SK-N-SH (cell line): ENCODE measurements at regions not wholly inside any gene's neighbourhood (a gene's known extent, or its start where the extent isn't known, plus 50 kb on each side); places are given as distances from the start of the nearest gene placed in this dataset.
A peak's percentile ranks its signal among the peaks of the same experiment; 100 is the strongest.

Source experiments
- CTCF ChIA-PET: fragments of 300-600, 350-600 bp; formaldehyde crosslinking; extraction: SDS; loops from one replicate; lab custom pipeline; 2021; lab: Yijun Ruan, JAX
- POLR2A ChIA-PET: fragments of 350-600 bp; sonication (Branson Sonifier 250); formaldehyde crosslinking; extraction: SDS; loops from one replicate; lab custom pipeline; 2020; ENCODE audit warnings: antibody characterized with exemption, inconsistent platforms; lab: Yijun Ruan, JAX
- DNase-seq: peaks from one replicate; pipeline ENCODE4 v3.0.0; 2012
- H2AFZ ChIP-seq: fragments of 200-600 bp; sonication (generic); 2 replicates; pipeline ENCODE4 v1.8.1; 2016; ENCODE audit warnings: antibody characterized with exemption, mild to moderate bottlenecking, low read depth
- H3F3A ChIP-seq: fragments of 200-600 bp; sonication (generic); replicated peaks from 2 replicates; pipeline ENCODE3; 2016; ENCODE audit warnings: antibody characterized with exemption, mild to moderate bottlenecking; ENCODE audit not compliant: insufficient read depth
- H3K27ac ChIP-seq, 2 experiments: fragments of 200-500 bp in 1 of 2; fragments of 200-600 bp in 1 of 2; sonication (Bioruptor generic) in 1 of 2; sonication (generic), shearing (Covaris generic) in 1 of 2; 2 replicates each; pipeline versions ENCODE4 v1.5.1 to v1.6.1; 2014 to 2016; ENCODE audit warnings: low read depth in 2 of 2, inconsistent platforms in 1 of 2, low read length in 1 of 2, mild to moderate bottlenecking in 1 of 2, mixed read lengths in 1 of 2
- H3K27me3 ChIP-seq: fragments of 200-600 bp; sonication (generic), shearing (Covaris generic); 2 replicates; pipeline ENCODE4 v1.6.1; 2016; ENCODE audit warnings: mixed run types; ENCODE audit not compliant: insufficient read depth
- H3K36me3 ChIP-seq, 2 experiments: fragments of 200-500 bp in 1 of 2; fragments of 200-600 bp in 1 of 2; sonication (Bioruptor generic) in 1 of 2; sonication (generic) in 1 of 2; replicated peaks in 1 of 2; 2 replicates each; pipeline versions ENCODE3 to v1.5.1; 2014 to 2016; ENCODE audit warnings: low read length in 1 of 2, mild to moderate bottlenecking in 1 of 2; ENCODE audit not compliant: insufficient read depth in 2 of 2, control insufficient read depth in 1 of 2
- H3K4me1 ChIP-seq, 2 experiments: fragments of 200-500 bp in 1 of 2; fragments of 200-600 bp in 1 of 2; sonication (Bioruptor generic) in 1 of 2; sonication (generic), shearing (Covaris generic) in 1 of 2; 2 replicates each; pipeline versions ENCODE4 v1.5.1 to v1.6.1; 2014 to 2016; ENCODE audit warnings: low read depth in 1 of 2, low read length in 1 of 2, mixed run types in 1 of 2; ENCODE audit not compliant: insufficient read depth in 2 of 2, control insufficient read depth in 1 of 2
- H3K4me2 ChIP-seq: fragments of 200-600 bp; sonication (generic), shearing (Covaris generic); 2 replicates; pipeline ENCODE4 v1.6.1; 2017; ENCODE audit warnings: mixed run types
- H3K4me3 ChIP-seq, 2 experiments: fragments of 200-500 bp in 1 of 2; fragments of 200-600 bp in 1 of 2; sonication (Bioruptor generic) in 1 of 2; sonication (generic), shearing (Covaris generic) in 1 of 2; 2 replicates each; pipeline versions ENCODE4 v1.5.1 to v1.8.1; 2014 to 2016; ENCODE audit warnings: low read depth in 2 of 2, inconsistent platforms in 1 of 2, low read length in 1 of 2, mild to moderate bottlenecking in 1 of 2, mixed read lengths in 1 of 2, moderate library complexity in 1 of 2
- H3K79me2 ChIP-seq: fragments of 200-600 bp; sonication (generic); 2 replicates; pipeline ENCODE4 v1.8.1; 2017; ENCODE audit warnings: mild to moderate bottlenecking; ENCODE audit not compliant: insufficient read depth
- H3K9ac ChIP-seq: fragments of 200-600 bp; sonication (generic); 2 replicates; pipeline ENCODE4 v1.6.1; 2017; ENCODE audit warnings: mixed run types
- H3K9me2 ChIP-seq: fragments of 200-600 bp; sonication (generic); 2 replicates; pipeline ENCODE4 v1.6.1; 2017; ENCODE audit warnings: mixed run types
- H3K9me3 ChIP-seq: fragments of 200-600 bp; sonication (generic); 2 replicates; pipeline ENCODE4 v1.6.1; 2017; ENCODE audit warnings: mixed run types, mild to moderate bottlenecking, moderate library complexity
- H4K20me1 ChIP-seq: fragments of 200-600 bp; sonication (generic); 2 replicates; pipeline ENCODE4 v1.6.1; 2017; ENCODE audit warnings: mild to moderate bottlenecking, mixed run types; ENCODE audit not compliant: insufficient read depth
- EP300 ChIP-seq, 2 experiments: IDR thresholded peaks; 2 replicates each; pipeline versions ENCODE4 v1.4.0 to v1.6.1; 2012; ENCODE audit warnings: borderline replicate concordance in 1 of 2, low read depth in 1 of 2, low read length in 1 of 2
- EZH2phosphoT487 ChIP-seq: fragments of 200-600 bp; sonication (generic); IDR thresholded peaks from 2 replicates; pipeline ENCODE4 v1.6.1; 2017; ENCODE audit warnings: low read depth, mixed run types, mild to moderate bottlenecking, antibody characterized with exemption, moderate library complexity, borderline replicate concordance
- FOXJ3 ChIP-seq: sonication (generic); formaldehyde crosslinking; IDR thresholded peaks from 2 replicates; pipeline ENCODE4 v1.5.1; 2020; ENCODE audit warnings: mild to moderate bottlenecking, missing genetic modification reagents
- FOXM1 ChIP-seq: IDR thresholded peaks from 2 replicates; pipeline ENCODE4 v1.4.0; 2012; ENCODE audit warnings: low read depth, mild to moderate bottlenecking
- GATA2 ChIP-seq: sonication (generic); formaldehyde crosslinking; IDR thresholded peaks from 2 replicates; pipeline ENCODE4 v1.5.0; 2020; ENCODE audit warnings: mild to moderate bottlenecking, missing genetic modification reagents
- IRF3 ChIP-seq: fragments of 150-350 bp; IDR thresholded peaks from 2 replicates; pipeline ENCODE4 v1.6.1; 2016; ENCODE audit warnings: mild to moderate bottlenecking, low read depth, low read length
- MEF2A ChIP-seq: IDR thresholded peaks from 2 replicates; pipeline ENCODE4 v1.4.0; 2012; ENCODE audit warnings: low read depth, borderline replicate concordance
- MXI1 ChIP-seq: IDR thresholded peaks from 2 replicates; pipeline ENCODE4 v1.6.1; 2012; ENCODE audit warnings: mild to moderate bottlenecking, low read depth, low read length, improper control_type of control experiment
- NRF1 ChIP-seq: IDR thresholded peaks from 2 replicates; pipeline ENCODE4 v1.6.1; 2012; ENCODE audit warnings: low read depth, mild to moderate bottlenecking, low read length
- POLR2AphosphoS5 ChIP-seq: IDR thresholded peaks from 2 replicates; pipeline ENCODE4 v1.6.1; 2012; ENCODE audit warnings: low read depth, low read length
- RCOR1 ChIP-seq: fragments of 150-350 bp; IDR thresholded peaks from 2 replicates; pipeline ENCODE4 v1.6.1; 2017; ENCODE audit warnings: antibody characterized with exemption, low read length
- RXRA ChIP-seq: IDR thresholded peaks from 2 replicates; pipeline ENCODE4 v1.4.0; 2012; ENCODE audit warnings: low read depth, mild to moderate bottlenecking, borderline replicate concordance
- TEAD4 ChIP-seq: IDR thresholded peaks from 2 replicates; pipeline ENCODE4 v1.4.0; 2012; ENCODE audit warnings: mild to moderate bottlenecking, borderline replicate concordance; ENCODE audit not compliant: insufficient read depth
- USF2 ChIP-seq: fragments of 150-350 bp; IDR thresholded peaks from 2 replicates; pipeline ENCODE4 v1.6.1; 2017; ENCODE audit warnings: antibody characterized with exemption, low read length, low read depth, borderline replicate concordance
- WGBS: methylation state at CpG from one replicate; pipeline ENCODE4 v1.1.6; 2017; ENCODE audit warnings: low lambda C conversion rate; 5-methylcytosine and 5-hydroxymethylcytosine counted together
- TF ChIP-seq, protein P1 (sequence below): IDR thresholded peaks from 2 replicates; pipeline ENCODE4 v1.6.1; 2012; ENCODE audit warnings: mild to moderate bottlenecking, low read depth, low read length, moderate library complexity
- TF ChIP-seq, protein P2 (sequence below): IDR thresholded peaks from 2 replicates; pipeline ENCODE4; 2012

- ChIA-PET POLR2A (no interaction called here), CTCF (interaction anchor here (1.5 kb wide), 1 partner anchor 16 kb away, joined by 4 read pairs; no protein-coding TSS in a partner anchor)
- Histone ChIP-seq H3K27me3 (no peaks in the 10 kb centered on the region), H3K4me3 (no peak overlapping the region), H3K9me3 (no peaks in the 10 kb centered on the region), H3K27ac (no peak overlapping the region), H4K20me1 (no peaks in the 10 kb centered on the region), H3K4me2 (no peak overlapping the region), H3K4me1 (no peaks in the 10 kb centered on the region; a peak in 1 of 4 replicates), H3F3A (no peaks in the 10 kb centered on the region), H3K79me2 (no peaks in the 10 kb centered on the region), H3K9me2 (no peaks in the 10 kb centered on the region), H3K36me3 (no peaks in the 10 kb centered on the region), H2AFZ (no peak overlapping the region), H3K9ac (no peak overlapping the region)
- peak; percentile 15 for DNase-seq
- TF ChIP-seq IRF3, result no peak
- peak; percentile 59 for TF ChIP-seq RCOR1
- TF ChIP-seq, protein P1, sequence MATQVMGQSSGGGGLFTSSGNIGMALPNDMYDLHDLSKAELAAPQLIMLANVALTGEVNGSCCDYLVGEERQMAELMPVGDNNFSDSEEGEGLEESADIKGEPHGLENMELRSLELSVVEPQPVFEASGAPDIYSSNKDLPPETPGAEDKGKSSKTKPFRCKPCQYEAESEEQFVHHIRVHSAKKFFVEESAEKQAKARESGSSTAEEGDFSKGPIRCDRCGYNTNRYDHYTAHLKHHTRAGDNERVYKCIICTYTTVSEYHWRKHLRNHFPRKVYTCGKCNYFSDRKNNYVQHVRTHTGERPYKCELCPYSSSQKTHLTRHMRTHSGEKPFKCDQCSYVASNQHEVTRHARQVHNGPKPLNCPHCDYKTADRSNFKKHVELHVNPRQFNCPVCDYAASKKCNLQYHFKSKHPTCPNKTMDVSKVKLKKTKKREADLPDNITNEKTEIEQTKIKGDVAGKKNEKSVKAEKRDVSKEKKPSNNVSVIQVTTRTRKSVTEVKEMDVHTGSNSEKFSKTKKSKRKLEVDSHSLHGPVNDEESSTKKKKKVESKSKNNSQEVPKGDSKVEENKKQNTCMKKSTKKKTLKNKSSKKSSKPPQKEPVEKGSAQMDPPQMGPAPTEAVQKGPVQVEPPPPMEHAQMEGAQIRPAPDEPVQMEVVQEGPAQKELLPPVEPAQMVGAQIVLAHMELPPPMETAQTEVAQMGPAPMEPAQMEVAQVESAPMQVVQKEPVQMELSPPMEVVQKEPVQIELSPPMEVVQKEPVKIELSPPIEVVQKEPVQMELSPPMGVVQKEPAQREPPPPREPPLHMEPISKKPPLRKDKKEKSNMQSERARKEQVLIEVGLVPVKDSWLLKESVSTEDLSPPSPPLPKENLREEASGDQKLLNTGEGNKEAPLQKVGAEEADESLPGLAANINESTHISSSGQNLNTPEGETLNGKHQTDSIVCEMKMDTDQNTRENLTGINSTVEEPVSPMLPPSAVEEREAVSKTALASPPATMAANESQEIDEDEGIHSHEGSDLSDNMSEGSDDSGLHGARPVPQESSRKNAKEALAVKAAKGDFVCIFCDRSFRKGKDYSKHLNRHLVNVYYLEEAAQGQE, result no peak
- no peak for TF ChIP-seq FOXJ3 (CRISPR knock-in tag)
- TF ChIP-seq NRF1, result no peak
- TF ChIP-seq EP300 (IDR thresholded peaks at IDR 0.05; ENCODE audit: borderline replicate concordance in 1 of 2, low read depth in 1 of 2, low read length in 1 of 2), result no peak
- TF ChIP-seq, protein P2, sequence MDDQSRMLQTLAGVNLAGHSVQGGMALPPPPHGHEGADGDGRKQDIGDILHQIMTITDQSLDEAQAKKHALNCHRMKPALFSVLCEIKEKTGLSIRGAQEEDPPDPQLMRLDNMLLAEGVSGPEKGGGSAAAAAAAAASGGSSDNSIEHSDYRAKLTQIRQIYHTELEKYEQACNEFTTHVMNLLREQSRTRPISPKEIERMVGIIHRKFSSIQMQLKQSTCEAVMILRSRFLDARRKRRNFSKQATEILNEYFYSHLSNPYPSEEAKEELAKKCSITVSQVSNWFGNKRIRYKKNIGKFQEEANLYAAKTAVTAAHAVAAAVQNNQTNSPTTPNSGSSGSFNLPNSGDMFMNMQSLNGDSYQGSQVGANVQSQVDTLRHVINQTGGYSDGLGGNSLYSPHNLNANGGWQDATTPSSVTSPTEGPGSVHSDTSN, result no peak
- TF ChIP-seq EZH2phosphoT487, result no peak
These were observed 860.2 kb downstream of the C12orf50 start for GRCh38 chr12:87169010-87169409.

DNA sequence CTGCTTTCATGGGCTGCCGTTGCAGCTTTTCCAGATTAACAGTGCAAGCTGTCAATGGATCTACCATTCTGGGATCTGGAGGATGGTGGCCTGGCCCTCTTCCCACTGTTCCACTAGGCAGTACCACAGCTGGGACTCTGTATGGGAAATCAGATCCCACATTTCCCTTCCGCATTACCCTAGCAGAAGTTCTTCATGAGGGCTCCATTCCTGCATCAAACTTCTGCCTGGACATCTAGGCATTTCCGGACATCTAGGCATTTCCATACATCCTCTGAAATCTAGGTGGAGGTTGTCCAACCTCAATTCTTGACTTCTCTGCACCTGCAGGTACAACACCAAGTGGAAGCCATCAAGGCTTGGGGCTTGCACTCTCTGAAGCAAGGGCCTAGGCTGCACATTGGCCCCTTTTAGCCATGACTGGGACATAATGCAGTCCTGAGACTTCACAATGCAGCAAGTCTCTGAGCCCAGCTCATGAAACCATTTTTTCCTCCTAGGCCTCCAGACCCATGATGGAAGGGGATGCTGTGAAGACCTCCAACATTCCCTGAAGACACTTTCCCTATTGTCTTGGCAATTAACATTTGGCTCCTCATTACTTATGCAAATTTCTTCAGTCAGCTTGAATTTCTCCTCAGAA, 863.3 kb downstream of the C12orf50 start:
- no peaks in the 10 kb centered on the region for H3K79me2 ChIP-seq
- H3K9ac ChIP-seq, result no peak overlapping the region
- ChIA-PET POLR2A (no interaction called here), CTCF (no interaction called here)
- H3K9me2 ChIP-seq, result no peaks in the 10 kb centered on the region
- WGBS, result 70% methylated on average over 2 of the region's 3 CpGs
- H3K4me3 ChIP-seq, result no peak overlapping the region
- H3K27me3 ChIP-seq, result no peaks in the 10 kb centered on the region
- H3K27ac ChIP-seq, result no peak overlapping the region
- no peaks in the 10 kb centered on the region for H4K20me1 ChIP-seq
- no peaks in the 10 kb centered on the region for H3F3A ChIP-seq
- no peaks in the 10 kb centered on the region for H3K36me3 ChIP-seq
- no peaks in the 10 kb centered on the region; a peak in 1 of 4 replicates for H3K4me1 ChIP-seq
- H2AFZ ChIP-seq, result no peak overlapping the region
- no peak for DNase-seq
- H3K4me2 ChIP-seq, result no peak overlapping the region
- no peaks in the 10 kb centered on the region for H3K9me3 ChIP-seq
- TF ChIP-seq MXI1 (no peak), RXRA (no peak), FOXM1 (no peak), IRF3 (no peak), MEF2A (no peak), GATA2 (CRISPR knock-in tag) (no peak), USF2 (no peak), TEAD4 (no peak), POLR2AphosphoS5 (no peak)
- TF ChIP-seq, all 33 proteins: peak for 0
